SJSA1 (cell line): ENCODE measurements at regions not wholly inside any gene's neighbourhood (a gene's known extent, or its start where the extent isn't known, plus 50 kb on each side); places are given as distances from the start of the nearest gene placed in this dataset.

Experiments used
- DNase-seq, 2 experiments: peaks; one replicate each; pipeline ENCODE4 v3.0.0-alpha.2; 2015 to 2020; ENCODE audit warnings: low spot score in 2 of 2, low read depth in 1 of 2
- H3K27ac ChIP-seq: fragments of 250-450 bp; sonication (Bioruptor Pico); 2 replicates; pipeline ENCODE4 v1.5.1; 2020; ENCODE audit warnings: mild to moderate bottlenecking, moderate library complexity
- H3K27me3 ChIP-seq: fragments of 250-450 bp; sonication (Bioruptor Pico); replicated peaks from 2 replicates; pipeline ENCODE4 v1.5.1; 2020; ENCODE audit warnings: mild to moderate bottlenecking, moderate library complexity
- H3K36me3 ChIP-seq: fragments of 250-450 bp; sonication (Bioruptor Pico); 2 replicates; pipeline ENCODE4 v1.5.1; 2020; ENCODE audit warnings: mild to moderate bottlenecking
- H3K4me1 ChIP-seq: fragments of 250-450 bp; sonication (Bioruptor Pico); replicated peaks from 2 replicates; pipeline ENCODE4 v1.6.1; 2021; ENCODE audit warnings: mild to moderate bottlenecking
- H3K4me3 ChIP-seq: fragments of 250-450 bp; sonication (Bioruptor Pico); 2 replicates; pipeline ENCODE4 v1.5.1; 2020; ENCODE audit warnings: mild to moderate bottlenecking
- H3K9me3 ChIP-seq: fragments of 250-450 bp; sonication (Bioruptor Pico); replicated peaks from 2 replicates; pipeline ENCODE4 v1.5.1; 2020; ENCODE audit warnings: mild to moderate bottlenecking

- no peak for DNase-seq
- H3K9me3 ChIP-seq, result no peaks in the 10 kb centered on the region
- no peak overlapping the region for H3K27ac ChIP-seq
These were observed 152.8 kb downstream of the BCL11A start for GRCh38 chr2:60400462-60401246.

GRCh38 chr2:60394463-60394862 lies 159.0 kb downstream of the BCL11A start:
- no peaks in the 10 kb centered on the region for H3K36me3 ChIP-seq

More at GRCh38 chr2:60400462-60401246, 152.8 kb downstream of the BCL11A start:
- H3K4me3 ChIP-seq, result no peak overlapping the region
- H3K36me3 ChIP-seq, result no peaks in the 10 kb centered on the region
- H3K4me1 ChIP-seq, result no peaks in the 10 kb centered on the region
- H3K27me3 ChIP-seq, result no peaks in the 10 kb centered on the region

GRCh38 chr2:60391649-60392375 lies 161.6 kb downstream of the BCL11A start:
- Histone ChIP-seq H3K36me3 (no peaks in the 10 kb centered on the region), H3K27ac (no peak overlapping the region), H3K27me3 (no peaks in the 10 kb centered on the region), H3K4me3 (no peak overlapping the region), H3K9me3 (no peaks in the 10 kb centered on the region), H3K4me1 (no peaks in the 10 kb centered on the region)
- DNase-seq, result no peak

More at GRCh38 chr2:60394463-60394862, 159.0 kb downstream of the BCL11A start:
- no peak for DNase-seq
- no peaks in the 10 kb centered on the region for H3K27me3 ChIP-seq
- no peak overlapping the region for H3K4me3 ChIP-seq
- no peaks in the 10 kb centered on the region for H3K9me3 ChIP-seq
- no peak overlapping the region for H3K27ac ChIP-seq
- H3K4me1 ChIP-seq, result no peaks in the 10 kb centered on the region

GRCh38 chr2:60391230-60391629 lies 162.2 kb downstream of the BCL11A start:
- H3K27me3 ChIP-seq, result no peaks in the 10 kb centered on the region
- H3K9me3 ChIP-seq, result no peaks in the 10 kb centered on the region
- no peak overlapping the region for H3K27ac ChIP-seq
- no peaks in the 10 kb centered on the region for H3K36me3 ChIP-seq
- no peak for DNase-seq
- no peaks in the 10 kb centered on the region for H3K4me1 ChIP-seq
- no peak overlapping the region for H3K4me3 ChIP-seq

- Histone ChIP-seq H3K36me3 (no peaks in the 10 kb centered on the region), H3K9me3 (no peaks in the 10 kb centered on the region), H3K4me1 (no peaks in the 10 kb centered on the region), H3K27me3 (no peaks in the 10 kb centered on the region), H3K27ac (no peak overlapping the region), H3K4me3 (no peak overlapping the region)
- no peak for DNase-seq
These were observed 167.0 kb downstream of the BCL11A start for GRCh38 chr2:60386436-60386835.

- Histone ChIP-seq H3K4me3 (no peak overlapping the region), H3K9me3 (no peaks in the 10 kb centered on the region), H3K36me3 (no peaks in the 10 kb centered on the region), H3K27me3 (no peaks in the 10 kb centered on the region), H3K27ac (no peak overlapping the region), H3K4me1 (no peaks in the 10 kb centered on the region)
- DNase-seq, result no peak
These were observed 167.8 kb downstream of the BCL11A start for GRCh38 chr2:60385648-60386047.

- Histone ChIP-seq H3K27me3 (no peaks in the 10 kb centered on the region), H3K27ac (no peak overlapping the region), H3K4me1 (no peaks in the 10 kb centered on the region), H3K9me3 (no peaks in the 10 kb centered on the region), H3K36me3 (no peaks in the 10 kb centered on the region), H3K4me3 (no peak overlapping the region)
- DNase-seq, result no peak
These were observed 169.9 kb downstream of the BCL11A start for GRCh38 chr2:60383401-60384143.

- no peaks in the 10 kb centered on the region for H3K27me3 ChIP-seq
- H3K36me3 ChIP-seq, result no peaks in the 10 kb centered on the region
- H3K4me1 ChIP-seq, result no peaks in the 10 kb centered on the region
- DNase-seq, result no peak
- H3K4me3 ChIP-seq, result no peak overlapping the region
- no peaks in the 10 kb centered on the region for H3K9me3 ChIP-seq
- no peak overlapping the region for H3K27ac ChIP-seq
These were observed 173.0 kb downstream of the BCL11A start for GRCh38 chr2:60380411-60380810.

GRCh38 chr2:60379684-60380083 lies 173.8 kb downstream of the BCL11A start:
- H3K27me3 ChIP-seq, result no peaks in the 10 kb centered on the region
- H3K4me3 ChIP-seq, result no peak overlapping the region
- no peak overlapping the region for H3K27ac ChIP-seq
- no peaks in the 10 kb centered on the region for H3K9me3 ChIP-seq
- no peak for DNase-seq
- no peaks in the 10 kb centered on the region for H3K36me3 ChIP-seq
- H3K4me1 ChIP-seq, result no peaks in the 10 kb centered on the region

GRCh38 chr2:60379216-60379615 lies 174.2 kb downstream of the BCL11A start:
- H3K4me3 ChIP-seq, result no peak overlapping the region
- H3K36me3 ChIP-seq, result no peaks in the 10 kb centered on the region
- H3K27me3 ChIP-seq, result no peaks in the 10 kb centered on the region
- H3K27ac ChIP-seq, result no peak overlapping the region
- H3K4me1 ChIP-seq, result no peaks in the 10 kb centered on the region
- no peak for DNase-seq
- H3K9me3 ChIP-seq, result no peaks in the 10 kb centered on the region

GRCh38 chr2:60377825-60378224 lies 175.6 kb downstream of the BCL11A start:
- H3K27me3 ChIP-seq, result no peaks in the 10 kb centered on the region
- H3K9me3 ChIP-seq, result no peaks in the 10 kb centered on the region
- no peaks in the 10 kb centered on the region for H3K4me1 ChIP-seq
- no peak for DNase-seq
- no peaks in the 10 kb centered on the region for H3K36me3 ChIP-seq
- H3K27ac ChIP-seq, result no peak overlapping the region
- no peak overlapping the region for H3K4me3 ChIP-seq

GRCh38 chr2:60376252-60376651 lies 177.2 kb downstream of the BCL11A start:
- no peak overlapping the region for H3K27ac ChIP-seq
- H3K36me3 ChIP-seq, result no peaks in the 10 kb centered on the region
- no peak for DNase-seq
- H3K27me3 ChIP-seq, result no peaks in the 10 kb centered on the region
- no peak overlapping the region for H3K4me3 ChIP-seq
- no peaks in the 10 kb centered on the region for H3K9me3 ChIP-seq
- no peaks in the 10 kb centered on the region for H3K4me1 ChIP-seq

- Histone ChIP-seq H3K4me1 (no peaks in the 10 kb centered on the region), H3K9me3 (no peaks in the 10 kb centered on the region), H3K27me3 (no peaks in the 10 kb centered on the region), H3K27ac (no peak overlapping the region), H3K36me3 (no peaks in the 10 kb centered on the region), H3K4me3 (no peak overlapping the region)
- DNase-seq, result no peak
These were observed 181.8 kb downstream of the BCL11A start for GRCh38 chr2:60371681-60372080.

- no peaks in the 10 kb centered on the region for H3K9me3 ChIP-seq
- no peaks in the 10 kb centered on the region for H3K27me3 ChIP-seq
- no peak overlapping the region for H3K27ac ChIP-seq
- H3K4me1 ChIP-seq, result no peaks in the 10 kb centered on the region
- no peak overlapping the region for H3K4me3 ChIP-seq
- no peaks in the 10 kb centered on the region for H3K36me3 ChIP-seq
- no peak for DNase-seq
These were observed 182.2 kb downstream of the BCL11A start for GRCh38 chr2:60371219-60371618.
